Adrenal gland (tissue), 9 donors: ENCODE measurements at regions not wholly inside any gene's neighbourhood (a gene's known extent, or its start where the extent isn't known, plus 50 kb on each side); places are given as distances from the start of the nearest gene placed in this dataset.

Source experiments
- DNase-seq, 7 donors: peaks; one replicate each; pipeline ENCODE4 v3.0.0-alpha.2; 2019 to 2020
- H3K27ac ChIP-seq, 5 donors: fragments of 200-600 bp; sonication (generic) in 4 of 5; 1 replicate in 3 of 5; 2 replicates in 2 of 5; pipeline versions ENCODE4 v1.5.1 to v1.8.0; 2016 to 2020; ENCODE audit warnings: mild to moderate bottlenecking in 1 of 5
- H3K27me3 ChIP-seq: fragments of 200-600 bp; 2 replicates; pipeline ENCODE4 v1.8.0; 2021
- H3K36me3 ChIP-seq, 2 donors: fragments of 200-600 bp; replicated peaks in 1 of 2; 1 replicate in 1 of 2; 2 replicates in 1 of 2; pipeline versions ENCODE4 v1.5.1 to v1.8.0; 2018 to 2022
- H3K4me1 ChIP-seq, 2 donors: fragments of 200-600 bp; replicated peaks in 1 of 2; 1 replicate in 1 of 2; 2 replicates in 1 of 2; pipeline versions ENCODE4 v1.5.1 to v1.8.0; 2018 to 2021
- H3K4me3 ChIP-seq, 4 donors: fragments of 200-600 bp; sonication (generic) in 3 of 4; one replicate each; pipeline ENCODE4 v1.5.1; 2016 to 2018
- H3K9me3 ChIP-seq, 3 donors: fragments of 200-600 bp; sonication (generic) in 1 of 3; replicated peaks in 1 of 3; 1 replicate in 2 of 3; 2 replicates in 1 of 3; pipeline versions ENCODE4 v1.5.1 to v1.8.0; 2016 to 2021
- POLR2A ChIP-seq, 2 donors: fragments of 450-650 bp; IDR thresholded peaks; one replicate each; pipeline ENCODE4 v1.6.1; 2017; ENCODE audit warnings: antibody characterized with exemption in 2 of 2, mild to moderate bottlenecking in 2 of 2, moderate library complexity in 1 of 2
- WGBS, 4 donors: extraction: QIAGEN DNeasy Blood & Tissue Kit in 2 of 4; methylation state at CpG; one replicate each; pipeline versions ENCODE4 v1.1.5 to v1.1.7; 2013 to 2017; 5-methylcytosine and 5-hydroxymethylcytosine counted together
- intact Hi-C, 2 donors: fragments of 100-400 bp; cut with DNase I; formaldehyde crosslinking; loops; one replicate each; pipeline versions ENCODE4 v1.14.1 to v1.15.0; 2022 to 2023
- TF ChIP-seq, protein P1 (sequence below), 6 experiments: fragments of 450-650 bp in 4 of 6; fragments of 200-600 bp in 2 of 6; sonication (generic) in 1 of 6; IDR thresholded peaks; 1 replicate in 5 of 6; 2 replicates in 1 of 6; pipeline versions ENCODE4 v1.5.1 to v1.8.0; 2016 to 2021; ENCODE audit warnings: antibody characterized with exemption in 6 of 6, mild to moderate bottlenecking in 2 of 6, moderate library complexity in 1 of 6
- donor health status: healthy with polysubstance abuse.
- donor health status: Bipolar disorder and iron deficiency.
- donor health status: DM: yes; HTN: yes; CAD: no.
- donor health status: DM: no; HTN: no; CAD: no.
- donor health status: DM: no; HTN: no; CAD: no.

GRCh38 chr14:53553221-53553620 is 400.1 kb upstream of the DDHD1 start:
- no peaks in the 10 kb centered on the region for H3K9me3 ChIP-seq
- no peak overlapping the region for H3K4me3 ChIP-seq
- TF ChIP-seq POLR2A (IDR thresholded peaks at IDR 0.05), result no peak
- TF ChIP-seq, protein P1, sequence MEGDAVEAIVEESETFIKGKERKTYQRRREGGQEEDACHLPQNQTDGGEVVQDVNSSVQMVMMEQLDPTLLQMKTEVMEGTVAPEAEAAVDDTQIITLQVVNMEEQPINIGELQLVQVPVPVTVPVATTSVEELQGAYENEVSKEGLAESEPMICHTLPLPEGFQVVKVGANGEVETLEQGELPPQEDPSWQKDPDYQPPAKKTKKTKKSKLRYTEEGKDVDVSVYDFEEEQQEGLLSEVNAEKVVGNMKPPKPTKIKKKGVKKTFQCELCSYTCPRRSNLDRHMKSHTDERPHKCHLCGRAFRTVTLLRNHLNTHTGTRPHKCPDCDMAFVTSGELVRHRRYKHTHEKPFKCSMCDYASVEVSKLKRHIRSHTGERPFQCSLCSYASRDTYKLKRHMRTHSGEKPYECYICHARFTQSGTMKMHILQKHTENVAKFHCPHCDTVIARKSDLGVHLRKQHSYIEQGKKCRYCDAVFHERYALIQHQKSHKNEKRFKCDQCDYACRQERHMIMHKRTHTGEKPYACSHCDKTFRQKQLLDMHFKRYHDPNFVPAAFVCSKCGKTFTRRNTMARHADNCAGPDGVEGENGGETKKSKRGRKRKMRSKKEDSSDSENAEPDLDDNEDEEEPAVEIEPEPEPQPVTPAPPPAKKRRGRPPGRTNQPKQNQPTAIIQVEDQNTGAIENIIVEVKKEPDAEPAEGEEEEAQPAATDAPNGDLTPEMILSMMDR (IDR thresholded peaks at IDR 0.05), result no peak
- intact Hi-C loops, result no loop called here
- no peaks in the 10 kb centered on the region for H3K36me3 ChIP-seq
- no peak for DNase-seq
- no peaks in the 10 kb centered on the region for H3K27me3 ChIP-seq
- WGBS, 4 donors, result 79 to 92% (median 90%) methylated on average over 4 of the region's 4 CpGs
- H3K4me1 ChIP-seq, result no peaks in the 10 kb centered on the region
- H3K27ac ChIP-seq, result no peak overlapping the region

GRCh38 chr14:53551862-53552261 is 398.7 kb upstream of the DDHD1 start:
- Histone ChIP-seq H3K9me3 (no peaks in the 10 kb centered on the region), H3K4me1 (no peaks in the 10 kb centered on the region), H3K4me3 (no peak overlapping the region), H3K27me3 (no peaks in the 10 kb centered on the region), H3K36me3 (no peaks in the 10 kb centered on the region), H3K27ac (no peak overlapping the region)
- intact Hi-C loops, result no loop called here
- TF ChIP-seq POLR2A (IDR thresholded peaks at IDR 0.05), result no peak
- TF ChIP-seq, protein P1 (IDR thresholded peaks at IDR 0.05), result no peak
- DNase-seq, result no peak

- no peaks in the 10 kb centered on the region for H3K36me3 ChIP-seq
- H3K27me3 ChIP-seq, result no peaks in the 10 kb centered on the region
- TF ChIP-seq POLR2A (IDR thresholded peaks at IDR 0.05), result no peak
- TF ChIP-seq, protein P1 (IDR thresholded peaks at IDR 0.05), result no peak
- no peaks in the 10 kb centered on the region for H3K9me3 ChIP-seq
- no peak for DNase-seq
- 72 to 89% (median 82%) methylated on average over 5 of the region's 5 CpGs for WGBS, 4 donors
- H3K4me1 ChIP-seq, result no peaks in the 10 kb centered on the region
- intact Hi-C loops, result no loop called here
- H3K4me3 ChIP-seq, result no peak overlapping the region
- no peak overlapping the region for H3K27ac ChIP-seq
Observed at GRCh38 chr14:53550776-53551175, 397.7 kb upstream of the DDHD1 start.

- intact Hi-C loops, result loop anchor here in 1 of 2 donors (10.0 kb wide), 1 partner anchor 625 kb away; no protein-coding TSS in a partner anchor
Observed at GRCh38 chr14:53549956-53550355, 396.8 kb upstream of the DDHD1 start.

More at GRCh38 chr14:53549956-53550355, 396.8 kb upstream of the DDHD1 start:
- Histone ChIP-seq H3K27me3 (no peaks in the 10 kb centered on the region), H3K9me3 (no peaks in the 10 kb centered on the region), H3K4me1 (no peaks in the 10 kb centered on the region), H3K36me3 (no peaks in the 10 kb centered on the region), H3K27ac (no peak overlapping the region), H3K4me3 (no peak overlapping the region)
- TF ChIP-seq, protein P1 (IDR thresholded peaks at IDR 0.05), result no peak
- WGBS, 4 donors, result 68 to 78% (median 72%) methylated on average over 8 of the region's 8 CpGs
- DNase-seq, result peak in 5 of 7 donors; percentile 18 to 66 (median 30)
